HEK293 (cell line): ENCODE measurements at regions not wholly inside any gene's neighbourhood (a gene's known extent, or its start where the extent isn't known, plus 50 kb on each side); places are given as distances from the start of the nearest gene placed in this dataset.

Experiments used
- BCL11B ChIP-seq: fragments of 450-650 bp; formaldehyde crosslinking; IDR thresholded peaks from 2 replicates; pipeline ENCODE4 v1.5.1; 2016; ENCODE audit warnings: low read depth, missing biosample characterization, missing genetic modification characterization
- CTCF ChIP-seq: fragments of 450-650 bp; formaldehyde crosslinking; IDR thresholded peaks from 2 replicates; pipeline ENCODE4 v1.5.1; 2016; ENCODE audit warnings: missing biosample characterization, missing genetic modification characterization
- REST ChIP-seq: fragments of 450-650 bp; formaldehyde crosslinking; IDR thresholded peaks from 2 replicates; pipeline ENCODE4 v1.5.1; 2016; ENCODE audit warnings: missing biosample characterization, missing genetic modification characterization
- ZNF114 ChIP-seq: fragments of 450-650 bp; formaldehyde crosslinking; IDR thresholded peaks from 2 replicates; pipeline ENCODE4 v1.5.0; 2017; ENCODE audit warnings: missing biosample characterization, missing genetic modification characterization
- ZSCAN30 ChIP-seq: fragments of 450-650 bp; IDR thresholded peaks from 2 replicates; pipeline ENCODE4 v1.5.1; 2018; ENCODE audit warnings: missing biosample characterization, mild to moderate bottlenecking, missing genetic modification characterization, moderate library complexity

- TF ChIP-seq ZNF114 (tag by site-specific recombination) (no peak), CTCF (no peak), BCL11B (tag by site-specific recombination) (no peak), ZSCAN30 (no peak), REST (tag by site-specific recombination) (no peak)
Measured at GRCh38 chrX:5650904-5651303, 577.8 kb downstream of the NLGN4X start.
